Activated CD8-positive, alpha-beta T cell treated with anti-CD3 and anti-CD28 coated beads for 36 hours (primary cell): ENCODE measurements at regions not wholly inside any gene's neighbourhood (a gene's known extent, or its start where the extent isn't known, plus 50 kb on each side); places are given as distances from the start of the nearest gene placed in this dataset.

Experiments
- ATAC-seq: fragments of 200-7000 bp; cut with Tn5 transposase; one replicate; pipeline ENCODE4 v1.10.0; 2021; ENCODE audit warnings: mild to moderate bottlenecking, moderate library complexity
- CTCF ChIA-PET: fragments of 350-600 bp; sonication (Branson Sonifier 250); formaldehyde crosslinking; loops from one replicate; lab custom pipeline; 2021; ENCODE audit warnings: antibody characterized with exemption; lab: Charles Lee
- POLR2A ChIA-PET: fragments of 350-600 bp; sonication (Branson Sonifier 250); formaldehyde crosslinking; loops from one replicate; lab custom pipeline; 2021; ENCODE audit warnings: antibody characterized with exemption; lab: Charles Lee
- DNase-seq: peaks from one replicate; pipeline ENCODE4 v3.0.0-alpha.2; 2020
- H3K27ac Mint-ChIP-seq: one replicate; pipeline ENCODE4 v1.8.0; 2021; ENCODE audit warnings: mild to moderate bottlenecking, mixed read lengths
- H3K27me3 Mint-ChIP-seq: one replicate; pipeline ENCODE4 v1.8.0; 2021; ENCODE audit warnings: mixed read lengths
- H3K36me3 Mint-ChIP-seq: one replicate; pipeline ENCODE4 v1.8.0; 2021; ENCODE audit warnings: low read depth, mixed read lengths
- H3K4me1 Mint-ChIP-seq: one replicate; pipeline ENCODE4 v1.8.0; 2021; ENCODE audit warnings: low read depth, mixed read lengths
- H3K4me3 Mint-ChIP-seq: one replicate; pipeline ENCODE4 v1.8.0; 2021; ENCODE audit warnings: mild to moderate bottlenecking, moderate library complexity, mixed read lengths
- H3K9me3 Mint-ChIP-seq: one replicate; pipeline ENCODE4 v1.8.0; 2021; ENCODE audit warnings: mixed read lengths
- CTCF ChIP-seq: fragments of 200-600 bp; IDR thresholded peaks from one replicate; pipeline ENCODE4 v1.8.0; 2022; ENCODE audit warnings: antibody characterized with exemption, mild to moderate bottlenecking
- intact Hi-C: fragments of 100-400 bp; cut with micrococcal nuclease; formaldehyde crosslinking; loops from one replicate; pipeline ENCODE4 v1.10.0; 2022

DNA sequence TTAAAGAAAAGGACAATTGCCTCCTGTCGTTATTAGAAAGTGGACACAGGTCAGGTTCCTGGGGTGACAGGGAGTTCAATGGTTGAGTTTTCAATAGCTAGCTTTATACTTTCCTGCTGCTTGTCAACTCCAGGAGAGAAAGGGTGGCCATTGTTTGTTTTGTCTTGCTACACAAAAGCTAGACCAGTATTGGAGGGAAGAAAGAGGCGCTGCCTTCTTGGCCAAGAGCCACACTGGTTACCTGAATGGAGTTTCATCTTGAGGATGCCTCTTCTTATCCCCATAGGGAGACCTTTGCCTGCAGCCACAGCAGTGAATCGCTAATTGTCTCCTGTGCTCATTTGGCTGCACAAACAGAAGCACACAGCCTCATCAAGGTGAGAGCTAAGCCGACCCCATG lies 279.4 kb upstream of the GRIA1 start:
- POLR2A ChIA-PET = no interaction called here
- intact Hi-C loops = no loop called here
- no peak for TF ChIP-seq CTCF

GRCh38 chr5:153212471-153212870 lies 278.0 kb upstream of the GRIA1 start:
- intact Hi-C loops = no loop called here

More for the DNA sequence above, 279.4 kb upstream of the GRIA1 start:
- ATAC-seq (no peak), DNase-seq (no peak)
- peaks cover 6% of the 10 kb centered on the region for H3K9me3 Mint-ChIP-seq
- H3K27me3 Mint-ChIP-seq = no peaks in the 10 kb centered on the region
- H3K4me3 Mint-ChIP-seq = no peak overlapping the region
- H3K4me1 Mint-ChIP-seq = no peaks in the 10 kb centered on the region
- H3K27ac Mint-ChIP-seq = no peak overlapping the region
- H3K36me3 Mint-ChIP-seq = no peaks in the 10 kb centered on the region
- CTCF ChIA-PET = no interaction called here

DNA sequence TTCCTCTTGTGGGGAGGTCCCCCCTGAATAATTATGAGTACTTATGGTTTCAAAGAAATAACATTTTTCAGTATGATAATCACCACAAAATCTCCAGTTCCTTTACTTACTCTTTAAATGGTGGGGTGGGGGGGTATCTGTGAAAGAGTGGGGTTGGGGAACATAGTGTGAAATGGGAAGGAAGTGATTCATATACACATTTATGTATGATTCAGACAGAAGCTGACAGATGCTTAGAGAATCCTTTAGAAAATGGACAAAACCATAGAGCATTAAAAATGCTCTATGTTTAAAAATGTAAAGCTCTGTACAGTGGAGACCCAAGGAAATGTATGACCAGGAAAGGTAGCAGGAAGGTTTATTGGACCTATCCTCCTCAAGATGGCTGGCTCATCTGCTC lies 267.5 kb upstream of the GRIA1 start:
- Mint-ChIP-seq H3K9me3 (peaks cover 7% of the 10 kb centered on the region), H3K4me1 (no peaks in the 10 kb centered on the region), H3K27me3 (no peaks in the 10 kb centered on the region), H3K27ac (no peak overlapping the region), H3K4me3 (no peak overlapping the region), H3K36me3 (no peaks in the 10 kb centered on the region)
- no peak for TF ChIP-seq CTCF
- ChIA-PET CTCF (interaction anchor here (1.2 kb wide), 1 partner anchor 30 kb away, joined by 3 read pairs; no protein-coding TSS in a partner anchor), POLR2A (no interaction called here)
- ATAC-seq = no peak
- no peak for DNase-seq
- intact Hi-C loops = no loop called here

More at GRCh38 chr5:153212471-153212870, 278.0 kb upstream of the GRIA1 start:
- H3K36me3 Mint-ChIP-seq = no peaks in the 10 kb centered on the region
- ATAC-seq (no peak), DNase-seq (no peak)
- H3K4me3 Mint-ChIP-seq = no peak overlapping the region
- H3K4me1 Mint-ChIP-seq = no peaks in the 10 kb centered on the region
- CTCF ChIA-PET = no interaction called here
- H3K27me3 Mint-ChIP-seq = no peaks in the 10 kb centered on the region
- POLR2A ChIA-PET = no interaction called here
- H3K9me3 Mint-ChIP-seq = peaks cover 6% of the 10 kb centered on the region
- TF ChIP-seq CTCF = no peak
- H3K27ac Mint-ChIP-seq = no peak overlapping the region

DNA sequence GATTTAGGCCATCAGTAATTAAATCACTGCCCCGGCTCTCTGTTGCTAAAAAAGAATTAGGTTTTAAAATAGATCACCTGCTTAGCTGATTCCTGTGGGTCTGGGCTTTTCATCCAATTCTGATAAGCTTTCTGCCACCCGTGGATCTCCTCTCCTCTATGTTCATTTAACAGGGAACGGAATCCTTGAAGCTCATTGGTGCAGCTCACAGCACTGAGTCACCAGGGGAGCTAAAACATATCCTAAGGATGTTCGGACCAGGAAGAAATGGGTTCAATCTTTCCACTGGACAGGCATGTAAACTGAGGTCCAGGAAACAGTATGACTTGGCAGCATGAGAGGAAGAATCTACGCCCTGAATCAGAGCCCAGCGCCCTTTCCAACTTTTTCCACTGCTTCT lies 267.1 kb upstream of the GRIA1 start:
- ChIA-PET CTCF (no interaction called here), POLR2A (no interaction called here)
- ATAC-seq (no peak), DNase-seq (no peak)
- Mint-ChIP-seq H3K27me3 (no peaks in the 10 kb centered on the region), H3K9me3 (peaks cover 6% of the 10 kb centered on the region), H3K36me3 (no peaks in the 10 kb centered on the region), H3K4me1 (no peaks in the 10 kb centered on the region), H3K4me3 (no peak overlapping the region), H3K27ac (no peak overlapping the region)
- no peak for TF ChIP-seq CTCF
- intact Hi-C loops = no loop called here

DNA sequence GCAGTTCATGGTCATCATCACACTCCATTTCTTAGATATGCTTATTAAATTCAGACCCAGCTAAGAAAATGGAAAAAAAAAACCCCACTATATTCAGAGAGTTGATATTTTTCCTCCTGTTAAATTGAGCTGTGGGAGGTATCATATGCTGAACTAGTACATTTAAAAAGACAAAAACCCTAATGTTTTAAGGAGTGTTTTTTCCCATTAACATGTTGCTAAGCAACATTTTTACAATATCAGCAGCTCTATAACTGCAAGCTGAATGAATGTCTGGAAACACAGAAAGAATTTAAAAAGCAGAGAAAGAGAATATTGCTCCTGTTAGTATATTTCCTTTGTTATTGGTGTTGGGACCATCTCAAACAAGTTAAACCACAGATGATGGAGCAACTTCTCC lies 265.8 kb upstream of the GRIA1 start:
- H3K4me1 Mint-ChIP-seq = no peaks in the 10 kb centered on the region
- CTCF ChIA-PET = interaction anchor here (0.5 kb wide), 1 partner anchor 355 kb away, joined by 3 read pairs; no protein-coding TSS in a partner anchor
- ATAC-seq = no peak

More for the DNA sequence above, 265.8 kb upstream of the GRIA1 start:
- Mint-ChIP-seq H3K4me3 (no peak overlapping the region), H3K27me3 (no peaks in the 10 kb centered on the region), H3K36me3 (no peaks in the 10 kb centered on the region), H3K27ac (no peak overlapping the region), H3K9me3 (peaks cover 6% of the 10 kb centered on the region)
- intact Hi-C loops = no loop called here
- DNase-seq = no peak
- no peak for TF ChIP-seq CTCF
- POLR2A ChIA-PET = no interaction called here
